ENCODE measurements at regions not wholly inside any gene's neighbourhood (a gene's known extent, or its start where the extent isn't known, plus 50 kb on each side); places are given as distances from the start of the nearest gene placed in this dataset.

GRCh38 chr13:47457626-47458025, 543.4 kb downstream of the SUCLA2 start:
- Histone ChIP-seq H3K9me2 (ENCODE audit: insufficient read depth, low read length) (no peaks in the 10 kb centered on the region), H3K27me3 (ENCODE audit: insufficient read depth, low read depth, low read length) (no peaks in the 10 kb centered on the region), H3K9me3 (ENCODE audit: low read length) (no peaks in the 10 kb centered on the region), H2AFZ (ENCODE audit: low read depth, low read length) (no peak overlapping the region), H3K9ac (ENCODE audit: low read length) (no peak overlapping the region), H3K4me3 (ENCODE audit: low read length) (no peak overlapping the region), H3K27ac (ENCODE audit: low read length) (no peak overlapping the region), H3K4me2 (ENCODE audit: low read length) (no peak overlapping the region), H3F3A (ENCODE audit: insufficient read depth, low read length, poor library complexity, severe bottlenecking) (no peaks in the 10 kb centered on the region), H3K79me2 (replicated peaks; ENCODE audit: insufficient read depth, low read length) (no peaks in the 10 kb centered on the region), H3K36me3 (ENCODE audit: insufficient read depth, low read length) (no peaks in the 10 kb centered on the region), H4K20me1 (ENCODE audit: insufficient read depth) (no peaks in the 10 kb centered on the region)
- no peak for TF ChIP-seq REST (IDR thresholded peaks at IDR 0.05; ENCODE audit: borderline replicate concordance)
- no peak for TF ChIP-seq RAD21 (conservative IDR thresholded peaks at IDR 0.05)
- TF ChIP-seq EP300 (conservative IDR thresholded peaks at IDR 0.05; ENCODE audit: poor library complexity, severe bottlenecking) = no peak
- no peak for TF ChIP-seq POLR2AphosphoS5 (IDR thresholded peaks at IDR 0.05)
- TF ChIP-seq SMC3 (conservative IDR thresholded peaks at IDR 0.05; ENCODE audit: poor library complexity) = no peak
- no peak for TF ChIP-seq MXI1 (conservative IDR thresholded peaks at IDR 0.05; ENCODE audit: poor library complexity, severe bottlenecking)
- no peak for TF ChIP-seq EZH2 (IDR thresholded peaks at IDR 0.05; ENCODE audit: borderline replicate concordance, insufficient read depth, low read length, poor library complexity, severe bottlenecking)
- TF ChIP-seq, protein P1, sequence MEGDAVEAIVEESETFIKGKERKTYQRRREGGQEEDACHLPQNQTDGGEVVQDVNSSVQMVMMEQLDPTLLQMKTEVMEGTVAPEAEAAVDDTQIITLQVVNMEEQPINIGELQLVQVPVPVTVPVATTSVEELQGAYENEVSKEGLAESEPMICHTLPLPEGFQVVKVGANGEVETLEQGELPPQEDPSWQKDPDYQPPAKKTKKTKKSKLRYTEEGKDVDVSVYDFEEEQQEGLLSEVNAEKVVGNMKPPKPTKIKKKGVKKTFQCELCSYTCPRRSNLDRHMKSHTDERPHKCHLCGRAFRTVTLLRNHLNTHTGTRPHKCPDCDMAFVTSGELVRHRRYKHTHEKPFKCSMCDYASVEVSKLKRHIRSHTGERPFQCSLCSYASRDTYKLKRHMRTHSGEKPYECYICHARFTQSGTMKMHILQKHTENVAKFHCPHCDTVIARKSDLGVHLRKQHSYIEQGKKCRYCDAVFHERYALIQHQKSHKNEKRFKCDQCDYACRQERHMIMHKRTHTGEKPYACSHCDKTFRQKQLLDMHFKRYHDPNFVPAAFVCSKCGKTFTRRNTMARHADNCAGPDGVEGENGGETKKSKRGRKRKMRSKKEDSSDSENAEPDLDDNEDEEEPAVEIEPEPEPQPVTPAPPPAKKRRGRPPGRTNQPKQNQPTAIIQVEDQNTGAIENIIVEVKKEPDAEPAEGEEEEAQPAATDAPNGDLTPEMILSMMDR (IDR thresholded peaks at IDR 0.05; ENCODE audit: poor library complexity, severe bottlenecking) = no peak
- no peak for TF ChIP-seq TAF1 (IDR thresholded peaks at IDR 0.05; ENCODE audit: low read depth)

DNA sequence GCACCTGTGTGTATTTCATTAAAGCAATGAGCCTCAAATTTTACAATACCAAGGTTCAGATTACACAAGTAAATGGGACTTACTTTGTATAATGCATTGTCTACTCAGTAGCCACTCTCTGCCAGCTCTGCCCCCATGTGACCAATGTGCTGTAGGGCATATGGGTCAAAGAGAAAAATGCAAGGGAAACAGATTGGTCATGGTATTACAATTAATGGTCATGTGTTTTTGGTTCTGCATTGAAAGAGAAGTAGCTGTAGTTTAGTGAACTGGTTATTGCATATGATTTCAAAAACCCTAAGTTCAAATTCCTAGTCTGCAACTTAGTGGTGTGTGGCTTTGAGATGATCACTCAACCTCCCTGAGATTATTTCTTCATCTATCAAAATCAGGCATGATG, 545.4 kb downstream of the SUCLA2 start:
- H3K9me3 ChIP-seq (ENCODE audit: low read length) = no peaks in the 10 kb centered on the region
- H3K79me2 ChIP-seq (replicated peaks; ENCODE audit: insufficient read depth, low read length) = no peaks in the 10 kb centered on the region
- H3K4me2 ChIP-seq (ENCODE audit: low read length) = no peak overlapping the region
- H3K9me2 ChIP-seq (ENCODE audit: insufficient read depth, low read length) = no peaks in the 10 kb centered on the region
- TF ChIP-seq SMC3 (conservative IDR thresholded peaks at IDR 0.05; ENCODE audit: poor library complexity) (no peak), MXI1 (conservative IDR thresholded peaks at IDR 0.05; ENCODE audit: poor library complexity, severe bottlenecking) (no peak), EP300 (conservative IDR thresholded peaks at IDR 0.05; ENCODE audit: poor library complexity, severe bottlenecking) (no peak), RAD21 (conservative IDR thresholded peaks at IDR 0.05) (no peak), POLR2AphosphoS5 (IDR thresholded peaks at IDR 0.05) (no peak), REST (IDR thresholded peaks at IDR 0.05; ENCODE audit: borderline replicate concordance) (no peak), EZH2 (IDR thresholded peaks at IDR 0.05; ENCODE audit: borderline replicate concordance, insufficient read depth, low read length, poor library complexity, severe bottlenecking) (no peak)
- TF ChIP-seq, protein P1 (IDR thresholded peaks at IDR 0.05; ENCODE audit: poor library complexity, severe bottlenecking) = no peak
- H4K20me1 ChIP-seq (ENCODE audit: insufficient read depth) = no peaks in the 10 kb centered on the region
- no peak overlapping the region for H3K9ac ChIP-seq (ENCODE audit: low read length)
- no peaks in the 10 kb centered on the region for H3K27me3 ChIP-seq (ENCODE audit: insufficient read depth, low read depth, low read length)
- H2AFZ ChIP-seq (ENCODE audit: low read depth, low read length) = no peak overlapping the region
- H3K36me3 ChIP-seq (ENCODE audit: insufficient read depth, low read length) = no peaks in the 10 kb centered on the region
- H3K4me3 ChIP-seq (ENCODE audit: low read length) = no peak overlapping the region
- H3K27ac ChIP-seq (ENCODE audit: low read length) = no peak overlapping the region
- no peaks in the 10 kb centered on the region for H3F3A ChIP-seq (ENCODE audit: insufficient read depth, low read length, poor library complexity, severe bottlenecking)

Data from neural cell (in vitro differentiated cells).